Stomach (tissue), 8 donors: ENCODE measurements at regions not wholly inside any gene's neighbourhood (a gene's known extent, or its start where the extent isn't known, plus 50 kb on each side); places are given as distances from the start of the nearest gene placed in this dataset.

Experiments used
- DNase-seq, 2 donors: peaks; one replicate each; pipeline versions ENCODE4 v3.0.0 to v3.0.0-alpha.2; 2013 to 2019
- H3K27ac ChIP-seq, 5 donors: fragments of 200-600 bp in 4 of 5; sonication (generic) in 4 of 5; one replicate each; pipeline ENCODE4 v1.5.1; 2013 to 2019; ENCODE audit warnings: mild to moderate bottlenecking in 1 of 5, moderate library complexity in 1 of 5
- H3K27me3 ChIP-seq, 3 donors: fragments of 200-600 bp; sonication (generic); one replicate each; pipeline ENCODE4 v1.5.1; 2017 to 2019; ENCODE audit warnings: mixed run types in 1 of 3
- H3K36me3 ChIP-seq, 4 donors: fragments of 200-600 bp; sonication (generic); 1 replicate in 3 of 4; 2 replicates in 1 of 4; pipeline ENCODE4 v1.5.1; 2016 to 2019
- H3K4me1 ChIP-seq, 4 donors: fragments of 200-600 bp; sonication (generic); one replicate each; pipeline ENCODE4 v1.5.1; 2016 to 2019
- H3K4me3 ChIP-seq, 4 donors: fragments of 200-600 bp; sonication (generic) in 3 of 4; one replicate each; pipeline ENCODE4 v1.5.1; 2016 to 2019; ENCODE audit warnings: mild to moderate bottlenecking in 1 of 4
- H3K9me3 ChIP-seq, 4 donors: fragments of 200-600 bp; sonication (generic); one replicate each; pipeline ENCODE4 v1.5.1; 2016 to 2019
- CTCF ChIP-seq, 7 experiments: fragments of 450-650 bp in 4 of 7; fragments of 200-600 bp in 3 of 7; sonication (generic) in 3 of 7; IDR thresholded peaks; one replicate each; pipeline ENCODE4 v1.5.1; 2016 to 2019; ENCODE audit warnings: antibody characterized with exemption in 7 of 7, control low read depth in 2 of 7, mild to moderate bottlenecking in 1 of 7
- EP300 ChIP-seq: sonication (generic); formaldehyde crosslinking; IDR thresholded peaks from one replicate; pipeline ENCODE4 v1.6.1; 2017; ENCODE audit warnings: antibody characterized with exemption
- POLR2A ChIP-seq, 4 donors: fragments of 450-650 bp; IDR thresholded peaks; one replicate each; pipeline ENCODE4 v1.6.1; 2016; ENCODE audit warnings: antibody characterized with exemption in 4 of 4, control low read depth in 2 of 4, mild to moderate bottlenecking in 1 of 4, moderate library complexity in 1 of 4
- POLR2AphosphoS5 ChIP-seq, 3 donors: sonication (generic); formaldehyde crosslinking; IDR thresholded peaks; one replicate each; pipeline ENCODE4 v1.6.1; 2016; ENCODE audit warnings: antibody characterized with exemption in 3 of 3
- WGBS, 5 donors: extraction: QIAGEN DNeasy Blood & Tissue Kit in 3 of 5; methylation state at CpG; one replicate each; pipeline versions ENCODE4 v1.1.5 to v1.1.7; 2013 to 2018; 5-methylcytosine and 5-hydroxymethylcytosine counted together
- intact Hi-C: fragments of 100-400 bp; cut with DNase I; formaldehyde crosslinking; loops from one replicate; pipeline ENCODE4 v1.15.1; 2023; ENCODE audit warnings: low total_unique reads
- donor health status: healthy with polysubstance abuse.
- donor health status: Bipolar disorder and iron deficiency.
- donor health status: healthy.

DNA sequence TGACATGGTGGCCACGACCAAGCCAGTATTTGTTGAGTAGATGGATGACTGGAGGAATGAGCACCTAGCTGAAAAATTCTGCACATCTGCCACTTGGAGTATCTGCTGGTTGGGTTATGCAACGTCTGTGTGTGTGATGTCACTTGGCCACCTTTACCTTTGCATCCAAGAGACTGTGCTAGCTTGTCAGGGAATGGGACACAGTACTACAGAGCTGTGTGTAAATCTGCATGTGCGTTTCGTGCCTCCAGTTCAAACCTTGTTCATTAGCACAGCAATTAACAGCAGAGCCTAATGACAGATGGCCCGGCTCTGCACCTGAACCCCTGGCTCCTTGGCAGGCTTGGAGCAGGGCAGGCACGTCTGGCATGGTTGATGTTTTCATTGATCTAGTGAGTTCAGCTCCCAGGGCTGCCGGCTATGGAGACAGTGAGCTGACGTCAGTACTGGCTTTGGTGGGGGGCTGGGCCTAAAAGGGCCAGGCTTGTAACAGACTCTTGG is 188.4 kb upstream of the NAV2 start:
- Histone ChIP-seq H3K9me3 (no peaks in the 10 kb centered on the region), H3K4me3 (no peak overlapping the region), H3K27me3 (no peaks in the 10 kb centered on the region), H3K36me3 (no peaks in the 10 kb centered on the region), H3K27ac (no peak overlapping the region), H3K4me1 (peaks cover 0 to 28% (median 13%) of the 10 kb centered on the region in 4 donors)
- DNase-seq: peak; percentile 49 to 68
- 26 to 48% (median 30%) methylated on average over 7 to 8 of the region's 8 CpGs for WGBS, 5 donors
- TF ChIP-seq POLR2A (IDR thresholded peaks at IDR 0.05) (no peak), POLR2AphosphoS5 (IDR thresholded peaks at IDR 0.05) (no peak), EP300 (no peak), CTCF (IDR thresholded peaks at IDR 0.05) (no peak)
- intact Hi-C loops: no loop called here

DNA sequence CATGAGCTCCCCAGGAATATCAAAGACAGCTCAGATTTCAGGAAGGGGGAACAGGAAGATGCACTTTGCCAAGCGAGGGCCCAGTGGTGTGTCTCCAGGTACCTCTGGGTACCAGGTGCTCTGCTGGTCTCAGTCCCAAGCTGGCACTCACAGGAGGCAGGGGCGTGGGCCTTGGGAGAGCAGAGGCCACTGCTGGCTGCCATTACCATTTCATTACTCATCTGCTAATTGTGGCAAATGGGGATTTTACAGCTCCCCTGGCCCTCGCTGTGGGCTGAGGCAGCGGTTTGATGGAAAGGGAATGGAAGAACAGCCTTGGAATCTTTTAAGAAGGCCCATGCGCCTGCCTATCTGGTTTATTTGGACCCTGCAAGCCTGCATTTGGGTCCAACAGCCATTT is 192.0 kb upstream of the NAV2 start:
- WGBS, 5 donors: 81 to 92% (median 88%) methylated on average over 4 to 5 of the region's 5 CpGs
- no peak for DNase-seq
- no peak overlapping the region for H3K4me3 ChIP-seq
- peaks cover 0 to 27% (median 14%) of the 10 kb centered on the region in 4 donors for H3K4me1 ChIP-seq
- no peaks in the 10 kb centered on the region for H3K36me3 ChIP-seq
- H3K27me3 ChIP-seq: no peaks in the 10 kb centered on the region
- no peaks in the 10 kb centered on the region for H3K9me3 ChIP-seq
- TF ChIP-seq POLR2A (IDR thresholded peaks at IDR 0.05) (no peak), CTCF (IDR thresholded peaks at IDR 0.05) (no peak), EP300 (no peak), POLR2AphosphoS5 (IDR thresholded peaks at IDR 0.05) (no peak)
- intact Hi-C loops: no loop called here
- H3K27ac ChIP-seq: no peak overlapping the region

DNA sequence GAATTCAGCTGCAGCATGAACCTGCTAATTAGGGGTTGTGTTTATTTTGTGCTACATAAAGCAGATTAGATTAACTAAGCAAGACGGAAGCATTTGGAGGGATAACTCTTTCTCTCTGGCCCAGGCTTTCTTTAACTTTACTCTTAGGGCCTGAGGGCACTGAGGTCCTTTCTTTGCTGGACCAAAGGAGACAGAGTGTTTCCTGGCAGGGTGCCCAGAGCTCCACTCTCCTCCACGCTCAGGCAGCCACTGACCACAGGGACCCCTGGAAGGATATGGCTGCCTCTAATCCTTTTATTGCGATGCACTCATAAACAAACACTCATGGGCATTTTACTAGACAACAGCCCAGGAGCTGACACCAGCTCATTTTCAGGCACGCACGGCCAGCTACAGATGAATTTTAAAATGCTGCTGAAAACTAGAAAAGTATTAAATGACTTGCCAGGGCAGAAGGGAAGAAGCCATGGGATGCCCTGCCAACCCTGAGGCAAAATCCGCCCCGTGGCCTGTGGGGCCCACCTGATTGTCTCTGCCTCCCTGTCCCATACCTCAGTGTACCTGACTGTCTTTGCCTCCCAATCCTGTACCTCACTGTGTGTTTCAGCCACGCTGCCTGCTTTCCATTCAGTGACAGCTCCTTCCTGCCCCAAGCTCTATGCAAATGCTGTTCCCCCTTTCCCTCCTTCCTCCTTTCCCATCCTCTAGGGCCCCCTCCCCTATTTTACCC is 192.6 kb upstream of the NAV2 start:
- H3K4me3 ChIP-seq: no peak overlapping the region
- peak; percentile 56 to 61 for DNase-seq
- WGBS, 5 donors: 39 to 65% (median 55%) methylated on average over 8 of the region's 8 CpGs
- no peaks in the 10 kb centered on the region for H3K36me3 ChIP-seq
- H3K4me1 ChIP-seq: peaks cover 0 to 23% (median 14%) of the 10 kb centered on the region in 4 donors
- H3K27me3 ChIP-seq: no peaks in the 10 kb centered on the region
- TF ChIP-seq EP300 (no peak), POLR2A (IDR thresholded peaks at IDR 0.05) (no peak), POLR2AphosphoS5 (IDR thresholded peaks at IDR 0.05) (no peak), CTCF (IDR thresholded peaks at IDR 0.05) (no peak)
- no peak overlapping the region for H3K27ac ChIP-seq
- no peaks in the 10 kb centered on the region for H3K9me3 ChIP-seq
- intact Hi-C loops: no loop called here

DNA sequence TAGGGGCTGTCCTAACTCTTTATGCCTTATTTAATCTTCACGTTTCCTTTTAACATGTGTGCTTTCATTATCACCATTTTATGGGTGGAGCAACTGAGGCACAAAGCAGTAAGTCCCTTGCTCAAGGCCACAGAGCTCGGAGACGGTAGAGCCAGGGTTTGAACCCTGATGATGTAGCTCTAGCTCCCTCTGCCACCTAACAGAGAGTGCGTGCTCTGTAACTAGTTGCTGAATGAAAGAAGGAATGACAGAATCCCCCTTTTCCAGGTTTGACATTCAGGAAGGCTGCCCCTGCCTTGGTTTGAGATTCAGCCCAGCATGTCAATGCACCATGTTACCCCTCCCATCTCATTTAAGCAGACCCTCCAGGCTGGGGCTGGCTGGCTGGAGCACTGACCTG is 193.3 kb upstream of the NAV2 start:
- no peaks in the 10 kb centered on the region for H3K9me3 ChIP-seq
- intact Hi-C loops: no loop called here
- no peaks in the 10 kb centered on the region for H3K36me3 ChIP-seq
- WGBS, 5 donors: 60 to 75% (median 64%) methylated on average over 4 of the region's 4 CpGs
- no peak overlapping the region for H3K4me3 ChIP-seq
- peaks cover 0 to 17% (median 12%) of the 10 kb centered on the region in 4 donors for H3K4me1 ChIP-seq
- H3K27ac ChIP-seq: no peak overlapping the region
- H3K27me3 ChIP-seq: no peaks in the 10 kb centered on the region
- TF ChIP-seq EP300 (no peak), CTCF (IDR thresholded peaks at IDR 0.05) (no peak), POLR2AphosphoS5 (IDR thresholded peaks at IDR 0.05) (no peak), POLR2A (IDR thresholded peaks at IDR 0.05) (no peak)
- no peak for DNase-seq
